GM18858 (cell line): ENCODE measurements at regions not wholly inside any gene's neighbourhood (a gene's known extent, or its start where the extent isn't known, plus 50 kb on each side); places are given as distances from the start of the nearest gene placed in this dataset.

Source experiments
- ATAC-seq: cut with Tn5 transposase; IDR thresholded peaks from one replicate; pipeline ENCODE4 v1.9.1; 2021; ENCODE audit not compliant: unreplicated experiment

DNA sequence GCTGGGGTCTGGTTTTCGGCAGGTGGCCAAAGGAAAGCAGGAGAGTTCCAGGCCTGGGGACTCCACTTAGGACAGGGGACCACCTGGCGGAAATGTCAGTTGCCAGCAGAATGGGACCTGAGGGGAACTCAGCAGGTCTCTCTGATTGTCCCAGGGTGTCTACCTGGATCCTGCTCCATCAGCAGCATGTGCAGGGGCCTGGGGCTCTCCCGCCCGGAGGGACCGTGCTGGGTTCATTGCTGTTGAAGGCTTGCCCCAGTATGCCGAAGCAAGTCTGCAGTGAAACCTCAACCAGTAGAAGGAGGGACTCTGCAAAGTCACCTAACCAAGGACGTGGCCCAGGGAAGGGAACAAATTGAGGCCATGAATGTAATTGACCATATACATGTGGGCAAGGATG is 506.5 kb upstream of the MKI67 start:
- ATAC-seq = no peak

- no peak for ATAC-seq
Observed at GRCh38 chr10:128633864-128634540, 507.8 kb upstream of the MKI67 start.

DNA sequence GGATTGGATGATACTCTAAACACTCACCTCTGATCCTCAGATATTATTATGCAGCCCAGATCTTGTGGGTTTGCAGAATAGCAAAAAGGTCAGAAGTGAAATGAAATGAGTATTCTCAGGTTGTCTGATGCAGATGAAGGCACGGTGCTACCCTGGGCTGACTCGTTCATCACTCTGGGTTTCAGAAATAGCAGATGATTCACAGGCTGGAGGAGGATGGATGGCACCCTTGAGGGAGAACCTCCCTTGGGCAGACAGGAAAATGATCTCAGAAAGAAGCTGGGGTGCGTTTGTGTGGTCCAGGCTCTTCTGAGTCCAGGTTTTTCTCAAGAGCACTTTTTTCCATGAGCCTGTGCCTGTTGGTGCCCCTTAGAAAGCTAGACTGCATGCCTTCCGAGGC is 515.8 kb upstream of the MKI67 start:
- ATAC-seq = no peak

DNA sequence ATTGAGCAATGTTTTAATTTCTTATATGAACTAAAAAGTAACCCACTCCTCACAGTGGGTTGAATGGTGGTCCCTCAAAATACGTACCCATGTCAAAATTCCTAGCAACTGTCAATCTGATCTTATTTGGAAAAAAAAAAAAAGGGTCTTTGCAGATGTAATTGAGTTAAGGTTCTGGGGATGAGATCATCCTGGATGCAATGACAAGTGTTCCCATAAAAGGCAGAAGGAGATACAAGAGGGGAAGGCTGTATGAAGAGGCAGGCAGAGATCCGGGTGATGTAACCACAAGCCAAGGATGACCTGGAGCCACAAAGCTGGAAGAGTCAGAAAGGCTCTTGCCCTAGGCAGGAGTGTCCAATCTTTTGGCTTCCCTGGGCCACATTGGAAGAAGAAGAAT is 516.3 kb upstream of the MKI67 start:
- ATAC-seq = no peak

- no peak for ATAC-seq
Observed at GRCh38 chr10:128643658-128644057, 517.4 kb upstream of the MKI67 start.

- no peak for ATAC-seq
Observed at GRCh38 chr10:128645486-128645885, 519.3 kb upstream of the MKI67 start.

- no peak for ATAC-seq
Observed at GRCh38 chr10:128646956-128647355, 520.7 kb upstream of the MKI67 start.

DNA sequence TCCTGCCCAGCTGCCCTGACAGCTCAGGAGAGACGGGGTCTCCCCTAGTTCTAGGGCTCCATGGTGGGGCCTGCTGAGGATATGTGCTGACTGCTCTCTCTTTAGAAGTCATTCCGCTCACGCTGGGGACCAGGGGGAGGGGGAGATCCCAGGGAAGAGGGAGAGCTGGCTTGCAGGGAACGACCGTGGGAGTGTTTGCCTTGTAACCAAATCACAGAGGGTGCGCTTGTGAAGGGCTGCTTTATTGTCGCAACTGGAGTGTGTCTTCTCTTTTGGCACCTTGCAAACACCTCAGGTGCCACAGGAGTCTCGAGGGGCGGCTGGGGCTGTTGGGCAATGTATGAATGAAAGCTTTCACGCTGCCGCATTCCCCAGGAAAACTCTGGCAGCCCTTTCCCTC is 531.3 kb upstream of the MKI67 start:
- no peak for ATAC-seq

- no peak for ATAC-seq
Observed at GRCh38 chr10:128660726-128661125, 534.5 kb upstream of the MKI67 start.

- ATAC-seq = no peak
Observed at GRCh38 chr10:128661404-128662197, 535.4 kb upstream of the MKI67 start.

- ATAC-seq = no peak
Observed at GRCh38 chr10:128662520-128662919, 536.3 kb upstream of the MKI67 start.

- ATAC-seq = no peak
Observed at GRCh38 chr10:128664729-128665128, 538.5 kb upstream of the MKI67 start.

- ATAC-seq = no peak
Observed at GRCh38 chr10:128675405-128675804, 549.2 kb upstream of the MKI67 start.

DNA sequence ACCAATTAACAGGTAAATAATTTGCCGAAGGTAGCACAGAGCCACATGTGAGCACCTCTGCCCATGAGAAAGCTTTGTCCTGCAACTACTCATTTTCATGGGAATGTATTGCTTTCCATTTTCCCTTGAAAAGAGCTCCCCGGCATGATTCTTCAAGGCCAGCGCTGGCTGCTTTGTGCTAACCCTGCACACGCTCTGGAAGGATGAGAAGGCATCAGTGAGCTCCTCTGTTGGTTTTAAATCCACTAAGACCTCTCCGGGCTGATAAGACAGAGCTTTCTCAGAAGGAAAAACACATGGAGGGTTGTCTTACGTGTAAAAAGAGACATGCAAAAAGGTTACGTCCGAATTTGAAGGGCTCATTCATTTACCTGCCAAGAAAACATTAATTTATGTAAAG is 553.9 kb upstream of the MKI67 start:
- ATAC-seq = no peak

DNA sequence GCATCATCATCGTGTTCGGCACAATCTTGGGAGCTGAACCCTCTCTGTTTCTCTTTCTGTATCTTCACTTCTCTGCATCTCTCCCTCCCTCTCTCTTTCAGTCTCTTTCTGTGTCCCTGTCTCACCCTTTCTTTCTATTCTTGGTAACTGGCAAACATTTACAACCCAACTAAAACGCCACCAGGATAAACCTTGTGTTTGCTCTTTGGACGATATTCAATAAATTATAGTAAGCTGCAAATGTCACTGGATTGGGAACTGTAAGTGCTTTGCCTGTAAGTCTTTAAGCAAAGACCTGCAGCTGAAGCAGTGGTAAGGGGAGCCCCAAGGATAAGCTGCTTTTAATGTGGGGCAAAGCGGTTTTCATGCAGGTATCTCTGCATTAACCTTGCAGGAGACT is 558.0 kb upstream of the MKI67 start:
- no peak for ATAC-seq

- ATAC-seq = no peak
Observed at GRCh38 chr10:128686630-128687278, 560.5 kb upstream of the MKI67 start.

DNA sequence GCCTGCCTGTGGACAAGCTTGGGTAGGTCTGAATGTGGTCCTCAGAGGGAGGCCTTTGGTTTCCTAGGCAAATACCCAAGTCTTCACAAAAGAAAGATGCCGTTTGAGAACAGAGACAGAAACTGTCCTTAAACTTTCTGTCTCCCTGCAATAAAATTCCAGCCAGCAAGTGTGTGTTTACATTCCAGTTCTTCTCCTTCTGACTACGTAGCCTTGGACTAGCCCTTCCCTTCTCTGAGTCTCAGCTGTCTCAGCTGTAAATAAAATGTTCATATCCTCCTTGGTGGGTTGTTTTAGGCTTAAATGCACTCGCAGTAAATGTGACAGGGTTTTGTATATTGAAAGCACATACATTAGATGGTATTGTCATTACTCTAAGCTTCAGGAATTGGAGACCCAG is 561.2 kb upstream of the MKI67 start:
- ATAC-seq = no peak

DNA sequence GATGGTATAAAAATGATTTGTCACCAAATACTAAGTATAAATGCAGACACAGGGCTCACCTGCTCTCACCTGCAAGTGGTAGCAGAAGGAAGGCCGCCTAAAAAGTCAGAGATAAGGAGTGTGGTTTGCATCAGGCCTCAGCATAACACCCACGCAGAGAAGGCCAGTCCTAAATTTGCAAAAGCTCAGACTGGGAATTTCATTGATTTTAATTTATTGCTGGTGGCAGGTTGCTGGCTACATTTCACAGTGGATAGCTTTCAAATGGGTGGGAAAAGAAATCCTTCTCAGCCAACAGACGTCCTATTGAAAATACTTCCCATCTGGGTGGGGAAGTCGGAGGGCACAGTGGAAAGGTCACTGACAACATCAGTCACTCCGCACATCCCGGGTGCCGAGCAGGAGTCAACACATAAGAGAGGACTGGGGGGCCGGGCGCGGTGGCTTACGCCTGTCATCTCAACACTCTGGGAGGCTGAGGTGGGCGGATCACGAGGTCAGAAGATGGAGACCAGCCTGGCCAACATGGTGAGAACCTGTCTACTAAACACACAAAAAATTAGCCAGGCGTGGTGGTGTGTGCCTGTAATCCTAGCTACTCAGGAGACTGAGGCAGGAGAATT is 561.8 kb upstream of the MKI67 start:
- no peak for ATAC-seq

- no peak for ATAC-seq
Observed at GRCh38 chr10:128689667-128690066, 563.4 kb upstream of the MKI67 start.

DNA sequence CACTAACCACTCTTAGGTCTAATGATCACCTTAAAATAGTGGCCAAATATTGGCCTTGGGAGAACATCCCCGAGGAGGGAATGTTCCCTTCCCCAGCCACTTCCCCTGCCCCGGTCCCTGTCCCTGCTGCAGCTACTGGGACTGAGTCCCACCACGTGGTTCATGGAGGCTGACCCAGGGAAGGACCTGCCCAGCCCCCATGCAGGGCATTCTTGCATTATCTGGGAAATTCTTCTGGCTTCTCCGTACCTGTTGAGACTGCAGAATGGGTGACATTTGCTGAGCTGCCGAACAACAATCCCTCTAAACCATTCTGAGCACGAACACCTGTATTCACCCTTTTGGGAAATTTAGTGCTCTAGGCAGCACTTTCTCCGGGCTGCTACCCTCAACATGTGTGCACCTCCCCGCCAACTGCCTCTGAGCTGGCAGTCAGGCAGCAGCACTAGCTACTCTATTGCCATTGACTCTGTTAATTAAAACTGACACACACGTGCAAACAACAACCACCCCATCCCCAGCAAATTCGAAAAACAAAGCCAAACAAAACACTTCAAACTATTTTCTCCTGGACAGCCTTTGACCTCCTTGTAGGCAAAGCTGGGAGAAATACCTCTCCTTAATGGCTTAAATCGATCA is 567.4 kb upstream of the MKI67 start:
- no peak for ATAC-seq

DNA sequence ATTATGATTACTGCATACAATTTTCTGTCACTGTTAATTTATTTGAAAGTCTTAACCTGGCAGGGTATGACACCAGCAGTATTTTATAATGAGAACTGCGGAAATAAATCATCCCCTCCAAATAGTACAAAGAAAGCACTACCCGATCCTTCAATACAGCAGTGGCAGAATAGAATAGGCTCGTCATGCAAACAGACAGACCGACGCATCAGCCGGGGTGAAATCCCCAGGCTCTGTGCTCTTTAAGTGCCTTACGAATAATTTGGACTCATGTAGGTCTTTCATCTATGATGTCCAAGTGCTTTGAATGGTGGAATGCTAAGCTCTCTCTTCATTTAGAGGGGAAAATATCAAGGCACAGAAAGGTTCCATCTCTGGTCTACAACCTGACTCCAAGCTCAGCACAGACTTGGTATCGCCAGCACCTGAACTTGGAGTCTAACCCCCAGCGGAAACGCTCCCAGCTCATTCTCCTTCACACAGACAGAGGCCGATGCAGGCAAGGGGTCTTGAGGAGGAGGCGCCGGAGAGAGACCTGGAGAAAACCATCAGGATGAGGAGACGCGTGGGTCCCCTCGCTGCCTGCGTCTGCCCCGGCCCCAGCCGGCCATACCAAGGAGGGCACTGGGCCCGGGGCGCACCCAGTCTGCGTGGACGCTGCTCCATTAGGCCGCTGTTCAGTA is 568.1 kb upstream of the MKI67 start:
- no peak for ATAC-seq
